ENCODE measurements at regions not wholly inside any gene's neighbourhood (a gene's known extent, or its start where the extent isn't known, plus 50 kb on each side); places are given as distances from the start of the nearest gene placed in this dataset.

- no peak for DNase-seq
These were observed 67.8 kb downstream of the CASP12 start for GRCh38 chr11:104830508-104830907.

GRCh38 chr11:104830080-104830479 lies 68.2 kb downstream of the CASP12 start:
- no peak for DNase-seq

GRCh38 chr11:104826772-104827171 lies 71.5 kb downstream of the CASP12 start:
- no peak for DNase-seq

- no peak for DNase-seq
These were observed 74.6 kb downstream of the CASP12 start for GRCh38 chr11:104823657-104824056.

- no peak for DNase-seq
These were observed 77.8 kb downstream of the CASP12 start for GRCh38 chr11:104820431-104820830.

- no peak for DNase-seq
These were observed 78.7 kb downstream of the CASP12 start for GRCh38 chr11:104819603-104820002.

- no peak for DNase-seq
These were observed 79.2 kb downstream of the CASP12 start for GRCh38 chr11:104819107-104819506.

- no peak for DNase-seq
These were observed 80.3 kb downstream of the CASP12 start for GRCh38 chr11:104817973-104818372.

GRCh38 chr11:104813532-104813931 lies 84.7 kb downstream of the CASP12 start:
- DNase-seq, result no peak

GRCh38 chr11:104812103-104812788 lies 86.0 kb downstream of the CASP12 start:
- DNase-seq, result no peak

- no peak for DNase-seq
These were observed 94.5 kb downstream of the CASP12 start for GRCh38 chr11:104803776-104804175.

GRCh38 chr11:104799251-104799650 lies 99.0 kb downstream of the CASP12 start:
- DNase-seq, result no peak

- DNase-seq, result no peak
These were observed 99.5 kb downstream of the CASP12 start for GRCh38 chr11:104798789-104799188.

GRCh38 chr11:104796301-104796700 lies 102.0 kb downstream of the CASP12 start:
- no peak for DNase-seq

GRCh38 chr11:104795501-104796213 lies 102.6 kb downstream of the CASP12 start:
- DNase-seq, result no peak

GRCh38 chr11:104792861-104793260 lies 105.4 kb downstream of the CASP12 start:
- DNase-seq, result no peak

GRCh38 chr11:104791896-104792295 lies 106.4 kb downstream of the CASP12 start:
- DNase-seq, result no peak

- no peak for DNase-seq
These were observed 113.4 kb downstream of the CASP12 start for GRCh38 chr11:104784684-104785460.

GRCh38 chr11:104783241-104783640 lies 115.0 kb downstream of the CASP12 start:
- no peak for DNase-seq

- no peak for DNase-seq
These were observed 115.9 kb downstream of the CASP12 start for GRCh38 chr11:104782377-104782754.

- DNase-seq, result no peak
These were observed 116.4 kb downstream of the CASP12 start for GRCh38 chr11:104781719-104782376.

- no peak for DNase-seq
These were observed 117.2 kb downstream of the CASP12 start for GRCh38 chr11:104781037-104781436.

- DNase-seq, result no peak
These were observed 121.6 kb downstream of the CASP12 start for GRCh38 chr11:104776501-104777170.
